HL-60 (cell line): ENCODE measurements at regions not wholly inside any gene's neighbourhood (a gene's known extent, or its start where the extent isn't known, plus 50 kb on each side); places are given as distances from the start of the nearest gene placed in this dataset.

ENCODE experiments used
- DNase-seq, 2 experiments: peaks; one replicate each; pipeline ENCODE4 v3.0.0-alpha.2; 2010 to 2020; ENCODE audit warnings: low read depth in 1 of 2, low spot score in 1 of 2
- H3K27ac ChIP-seq: fragments of 250-450 bp; sonication (Bioruptor Pico); replicated peaks from 2 replicates; pipeline ENCODE4 v1.5.1; 2020; ENCODE audit warnings: mild to moderate bottlenecking, moderate library complexity
- H3K27me3 ChIP-seq: fragments of 250-450 bp; sonication (Bioruptor Pico); 2 replicates; pipeline ENCODE4 v1.5.1; 2021; ENCODE audit warnings: mild to moderate bottlenecking, moderate library complexity; ENCODE audit not compliant: insufficient read depth, poor library complexity, severe bottlenecking
- H3K4me3 ChIP-seq: replicated peaks from 2 replicates; pipeline ENCODE4 v1.5.1; 2011; ENCODE audit warnings: mild to moderate bottlenecking, control low read depth, low read length; ENCODE audit not compliant: insufficient read depth
- CTCF ChIP-seq: IDR thresholded peaks from one replicate; pipeline ENCODE4 v1.5.1; 2011; ENCODE audit warnings: low read length, control low read depth, inconsistent platforms; ENCODE audit not compliant: insufficient read depth
- GABPA ChIP-seq: IDR thresholded peaks from 2 replicates; pipeline ENCODE4 v1.6.1; 2012; ENCODE audit warnings: low read depth
- POLR2AphosphoS5 ChIP-seq: IDR thresholded peaks from 2 replicates; pipeline ENCODE4 v1.6.1; 2012; ENCODE audit warnings: low read depth
- SPI1 ChIP-seq: IDR thresholded peaks from 2 replicates; pipeline ENCODE4 v1.6.1; 2012; ENCODE audit warnings: low read depth, mild to moderate bottlenecking, borderline replicate concordance
- TF ChIP-seq, protein P1 (sequence below): IDR thresholded peaks from 2 replicates; pipeline ENCODE4 v1.6.1; 2012; ENCODE audit warnings: low read depth; ENCODE audit not compliant: insufficient replicate concordance

DNA sequence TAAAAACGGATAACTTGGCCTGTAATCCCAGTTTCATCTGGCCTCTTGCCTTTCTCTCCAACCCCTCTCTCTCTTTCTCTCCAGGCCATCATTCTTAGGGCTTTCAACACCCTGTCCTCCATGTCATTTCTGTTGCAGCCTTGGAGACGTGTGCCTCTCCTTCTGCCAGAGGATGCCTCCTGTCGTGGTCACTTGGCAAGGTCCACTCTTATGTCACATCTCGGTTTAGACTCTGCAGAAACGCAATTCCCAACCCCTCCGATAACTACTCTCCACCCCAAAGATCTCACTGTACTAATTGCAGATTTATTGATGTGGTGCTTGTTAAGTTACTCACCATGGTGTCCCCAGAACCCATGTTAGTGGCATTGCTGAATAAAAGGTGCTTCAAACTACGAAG lies 787.3 kb upstream of the RBFOX1 start:
- H3K27me3 ChIP-seq, result no peaks in the 10 kb centered on the region
- no peak overlapping the region for H3K27ac ChIP-seq
- DNase-seq, result no peak
- no peak for TF ChIP-seq CTCF
- no peak overlapping the region for H3K4me3 ChIP-seq

DNA sequence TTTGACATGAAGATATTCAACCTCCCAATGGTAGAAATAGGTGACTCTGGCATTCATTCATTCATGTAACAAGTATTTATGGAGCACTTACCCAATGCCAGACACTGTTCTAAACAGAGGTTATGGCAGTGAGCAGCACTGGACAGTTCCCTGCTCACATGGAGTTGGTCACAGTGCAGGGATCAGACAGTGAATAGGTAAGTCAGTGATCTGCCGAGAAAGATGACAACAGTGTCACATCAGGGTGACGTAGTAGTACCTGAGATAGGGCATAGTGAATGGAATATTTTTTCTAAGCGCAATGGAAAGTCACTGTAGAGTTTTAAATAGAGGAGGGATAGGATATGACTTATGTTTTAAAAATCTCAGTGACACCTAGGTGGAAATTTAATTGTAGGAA lies 791.4 kb upstream of the RBFOX1 start:
- no peak overlapping the region for H3K27ac ChIP-seq
- DNase-seq, result no peak
- no peak for TF ChIP-seq CTCF
- TF ChIP-seq POLR2AphosphoS5, result no peak
- TF ChIP-seq, protein P1, sequence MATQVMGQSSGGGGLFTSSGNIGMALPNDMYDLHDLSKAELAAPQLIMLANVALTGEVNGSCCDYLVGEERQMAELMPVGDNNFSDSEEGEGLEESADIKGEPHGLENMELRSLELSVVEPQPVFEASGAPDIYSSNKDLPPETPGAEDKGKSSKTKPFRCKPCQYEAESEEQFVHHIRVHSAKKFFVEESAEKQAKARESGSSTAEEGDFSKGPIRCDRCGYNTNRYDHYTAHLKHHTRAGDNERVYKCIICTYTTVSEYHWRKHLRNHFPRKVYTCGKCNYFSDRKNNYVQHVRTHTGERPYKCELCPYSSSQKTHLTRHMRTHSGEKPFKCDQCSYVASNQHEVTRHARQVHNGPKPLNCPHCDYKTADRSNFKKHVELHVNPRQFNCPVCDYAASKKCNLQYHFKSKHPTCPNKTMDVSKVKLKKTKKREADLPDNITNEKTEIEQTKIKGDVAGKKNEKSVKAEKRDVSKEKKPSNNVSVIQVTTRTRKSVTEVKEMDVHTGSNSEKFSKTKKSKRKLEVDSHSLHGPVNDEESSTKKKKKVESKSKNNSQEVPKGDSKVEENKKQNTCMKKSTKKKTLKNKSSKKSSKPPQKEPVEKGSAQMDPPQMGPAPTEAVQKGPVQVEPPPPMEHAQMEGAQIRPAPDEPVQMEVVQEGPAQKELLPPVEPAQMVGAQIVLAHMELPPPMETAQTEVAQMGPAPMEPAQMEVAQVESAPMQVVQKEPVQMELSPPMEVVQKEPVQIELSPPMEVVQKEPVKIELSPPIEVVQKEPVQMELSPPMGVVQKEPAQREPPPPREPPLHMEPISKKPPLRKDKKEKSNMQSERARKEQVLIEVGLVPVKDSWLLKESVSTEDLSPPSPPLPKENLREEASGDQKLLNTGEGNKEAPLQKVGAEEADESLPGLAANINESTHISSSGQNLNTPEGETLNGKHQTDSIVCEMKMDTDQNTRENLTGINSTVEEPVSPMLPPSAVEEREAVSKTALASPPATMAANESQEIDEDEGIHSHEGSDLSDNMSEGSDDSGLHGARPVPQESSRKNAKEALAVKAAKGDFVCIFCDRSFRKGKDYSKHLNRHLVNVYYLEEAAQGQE, result no peak
- TF ChIP-seq GABPA, result no peak
- no peak overlapping the region for H3K4me3 ChIP-seq
- H3K27me3 ChIP-seq, result no peaks in the 10 kb centered on the region

- no peaks in the 10 kb centered on the region for H3K27me3 ChIP-seq
- TF ChIP-seq POLR2AphosphoS5 (no peak), SPI1 (no peak), CTCF (no peak)
- TF ChIP-seq, protein P1, result no peak
- H3K4me3 ChIP-seq, result no peak overlapping the region
- no peak for DNase-seq
- no peak overlapping the region for H3K27ac ChIP-seq
Observed at GRCh38 chr16:6536411-6536810, 796.2 kb upstream of the RBFOX1 start.

GRCh38 chr16:6531067-6531466 lies 801.6 kb upstream of the RBFOX1 start:
- Histone ChIP-seq H3K27me3 (no peaks in the 10 kb centered on the region), H3K27ac (no peak overlapping the region), H3K4me3 (no peak overlapping the region)
- TF ChIP-seq, protein P1, result no peak
- TF ChIP-seq CTCF (no peak), SPI1 (no peak), POLR2AphosphoS5 (no peak), GABPA (no peak)
- DNase-seq, result no peak
